Neuron (in vitro differentiated cells): ENCODE measurements at regions not wholly inside any gene's neighbourhood (a gene's known extent, or its start where the extent isn't known, plus 50 kb on each side); places are given as distances from the start of the nearest gene placed in this dataset.

Source experiments
- H2AFZ ChIP-seq: one replicate; pipeline ENCODE4 v1.6.1; 2013; ENCODE audit warnings: low read depth, mild to moderate bottlenecking, inconsistent platforms, low read length, moderate library complexity
- H3K27me3 ChIP-seq: one replicate; pipeline ENCODE4 v1.6.1; 2013; ENCODE audit warnings: low read length; ENCODE audit not compliant: insufficient read depth
- H3K36me3 ChIP-seq: one replicate; pipeline ENCODE4 v1.6.1; 2013; ENCODE audit warnings: low read length; ENCODE audit not compliant: insufficient read depth
- H3K4me1 ChIP-seq: one replicate; pipeline ENCODE4 v1.6.1; 2013; ENCODE audit warnings: low read length; ENCODE audit not compliant: insufficient read depth
- H3K4me3 ChIP-seq: 2 replicates; pipeline ENCODE4 v1.5.1; 2013; ENCODE audit warnings: mild to moderate bottlenecking, low read length, moderate library complexity
- H3K9me3 ChIP-seq: one replicate; pipeline ENCODE4 v1.6.1; 2013; ENCODE audit warnings: low read length

DNA sequence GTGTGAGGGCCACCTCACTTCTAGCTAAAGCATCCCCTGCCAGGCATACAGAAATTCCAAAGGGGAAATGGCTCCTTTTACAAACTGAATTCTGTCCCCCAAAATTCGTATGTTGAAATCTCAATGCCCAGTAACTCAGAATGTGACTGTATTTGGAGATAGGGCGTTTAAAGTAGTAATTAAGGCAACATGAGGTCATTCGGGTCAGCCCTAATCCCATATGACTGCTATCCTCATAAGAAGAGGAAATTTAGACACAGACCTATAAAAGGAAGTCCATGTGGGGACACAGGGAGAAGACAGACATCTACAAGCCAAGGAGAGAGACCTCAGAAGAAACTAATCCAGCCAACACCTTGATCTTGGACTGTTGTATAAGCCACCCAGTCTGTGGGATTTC lies 119.1 kb downstream of the CHST1 start:
- H3K4me1 ChIP-seq, result no peaks in the 10 kb centered on the region
- no peaks in the 10 kb centered on the region for H3K27me3 ChIP-seq
- H2AFZ ChIP-seq, result no peak overlapping the region
- H3K36me3 ChIP-seq, result no peaks in the 10 kb centered on the region
- H3K4me3 ChIP-seq, result no peak overlapping the region
- no peaks in the 10 kb centered on the region for H3K9me3 ChIP-seq

DNA sequence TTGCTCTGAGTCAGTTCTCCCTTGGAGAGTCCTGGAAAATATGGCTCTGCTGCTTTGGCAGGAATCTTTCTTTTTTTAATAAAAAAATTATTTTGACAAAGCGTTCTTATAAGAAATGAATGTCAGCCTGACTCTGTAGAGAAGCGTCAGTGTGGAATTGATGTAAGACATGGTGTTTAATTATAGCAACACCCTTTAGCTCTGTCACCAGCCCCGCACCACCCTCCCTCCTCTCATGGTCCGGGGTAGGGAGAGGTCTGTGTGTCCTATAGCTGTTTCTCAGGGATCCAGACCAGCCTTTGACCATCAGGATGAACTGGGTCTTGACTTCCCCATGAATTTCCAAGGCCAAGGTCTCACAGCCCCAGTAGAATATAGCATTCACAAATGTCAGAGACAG lies 120.6 kb downstream of the CHST1 start:
- Histone ChIP-seq H3K9me3 (no peaks in the 10 kb centered on the region), H3K36me3 (no peaks in the 10 kb centered on the region), H3K4me3 (no peak overlapping the region), H3K27me3 (no peaks in the 10 kb centered on the region), H3K4me1 (no peaks in the 10 kb centered on the region), H2AFZ (no peak overlapping the region)

DNA sequence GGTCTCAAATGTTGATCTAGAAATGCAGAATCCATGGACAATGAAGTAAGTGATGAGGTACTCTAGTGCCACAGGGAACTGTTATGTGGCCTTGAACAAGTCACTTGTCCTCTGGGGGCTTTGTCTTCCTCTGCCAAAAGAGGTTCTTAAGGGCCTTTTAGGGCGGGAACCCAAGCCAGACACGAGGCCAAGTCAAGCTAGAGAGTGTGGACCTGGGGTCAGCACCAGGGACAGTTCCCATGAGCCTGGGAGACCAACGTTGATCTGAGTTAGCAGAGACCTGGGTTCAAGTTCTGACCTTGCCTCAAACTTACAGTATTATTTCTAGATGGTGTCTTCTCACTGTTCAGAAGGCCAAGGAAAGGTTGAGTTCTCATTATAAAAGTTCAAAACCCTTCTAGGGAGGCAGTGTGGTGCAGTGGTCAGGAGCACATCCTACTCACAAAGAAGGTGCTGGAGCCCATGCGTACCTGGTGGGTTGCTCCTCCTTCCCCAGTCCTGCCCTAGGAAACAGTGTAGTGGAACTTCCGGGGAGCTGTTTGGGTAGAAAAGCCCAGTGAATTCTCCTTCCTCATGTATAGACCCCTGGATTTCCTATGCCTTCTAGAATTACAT lies 121.5 kb downstream of the CHST1 start:
- Histone ChIP-seq H3K36me3 (no peaks in the 10 kb centered on the region), H3K4me3 (no peak overlapping the region), H3K27me3 (no peaks in the 10 kb centered on the region), H3K9me3 (no peaks in the 10 kb centered on the region), H3K4me1 (no peaks in the 10 kb centered on the region), H2AFZ (no peak overlapping the region)

DNA sequence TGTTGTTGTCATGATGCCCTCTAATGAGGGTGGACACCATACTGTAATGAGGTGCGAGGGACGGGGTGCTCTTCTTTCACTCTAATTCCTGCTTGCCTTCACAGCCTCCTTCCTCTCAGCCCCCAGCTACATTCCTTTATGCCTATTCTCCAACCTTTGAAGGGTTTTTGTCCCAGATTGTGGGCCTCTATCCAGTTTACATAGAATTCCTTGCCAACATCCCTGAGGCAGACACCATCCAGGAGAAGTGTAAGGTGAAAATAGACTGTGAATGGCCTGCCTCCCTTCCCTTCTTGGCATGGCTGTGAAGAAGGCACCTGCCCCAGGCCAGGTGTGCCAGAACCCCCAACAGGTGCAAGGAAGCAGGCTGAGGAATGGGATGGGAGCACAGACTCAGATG lies 122.3 kb downstream of the CHST1 start:
- H2AFZ ChIP-seq, result no peak overlapping the region
- H3K36me3 ChIP-seq, result no peaks in the 10 kb centered on the region
- no peaks in the 10 kb centered on the region for H3K4me1 ChIP-seq
- H3K4me3 ChIP-seq, result no peak overlapping the region
- no peaks in the 10 kb centered on the region for H3K27me3 ChIP-seq
- no peaks in the 10 kb centered on the region for H3K9me3 ChIP-seq

GRCh38 chr11:45541693-45542434 lies 123.6 kb downstream of the CHST1 start:
- Histone ChIP-seq H3K9me3 (no peaks in the 10 kb centered on the region), H3K4me3 (no peak overlapping the region), H3K27me3 (no peaks in the 10 kb centered on the region), H3K36me3 (no peaks in the 10 kb centered on the region), H3K4me1 (no peaks in the 10 kb centered on the region), H2AFZ (no peak overlapping the region)

DNA sequence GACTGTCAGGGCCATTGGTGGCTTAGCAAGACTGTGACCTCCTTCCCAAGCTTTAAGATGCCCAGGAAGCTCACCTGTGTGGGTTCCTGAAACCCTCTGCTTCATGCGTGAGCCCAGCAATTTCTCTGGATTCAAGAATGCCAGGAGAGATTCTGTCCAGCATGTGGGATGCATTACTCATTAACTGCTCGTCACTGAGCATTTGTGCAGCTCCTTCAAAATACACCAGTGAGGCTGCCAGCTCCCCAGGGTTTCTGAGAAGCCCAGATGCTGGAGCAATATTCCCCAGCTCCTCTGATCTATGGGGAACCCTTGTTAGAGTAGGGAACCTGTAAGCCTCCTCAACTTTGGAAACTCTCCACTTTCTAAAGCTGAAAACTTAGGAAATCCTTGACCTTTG lies 126.5 kb downstream of the CHST1 start:
- H3K9me3 ChIP-seq, result no peaks in the 10 kb centered on the region
- H3K27me3 ChIP-seq, result no peaks in the 10 kb centered on the region
- no peaks in the 10 kb centered on the region for H3K4me1 ChIP-seq
- no peaks in the 10 kb centered on the region for H3K36me3 ChIP-seq
- no peak overlapping the region for H3K4me3 ChIP-seq
- H2AFZ ChIP-seq, result no peak overlapping the region

DNA sequence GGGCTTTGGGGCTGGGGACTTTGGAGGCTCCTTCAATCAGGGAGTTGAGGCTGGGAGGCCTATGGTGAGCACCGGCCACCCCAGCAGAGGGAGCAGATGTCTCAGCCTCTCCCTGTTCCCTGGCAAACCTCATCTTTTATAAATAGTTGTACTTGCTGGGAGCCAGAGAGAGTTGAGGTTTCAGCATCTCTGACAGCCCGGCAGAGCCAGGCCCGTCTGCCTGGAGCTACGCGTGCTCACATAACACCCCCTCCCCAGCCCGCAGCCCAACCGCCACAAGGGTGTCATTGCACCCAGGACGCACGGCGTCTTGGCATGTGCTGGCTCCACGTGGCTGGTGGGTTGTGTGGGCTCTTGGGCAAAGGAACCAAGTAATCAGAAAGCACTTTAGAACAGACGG lies 127.1 kb downstream of the CHST1 start:
- Histone ChIP-seq H3K27me3 (no peaks in the 10 kb centered on the region), H2AFZ (no peak overlapping the region), H3K36me3 (no peaks in the 10 kb centered on the region), H3K4me3 (no peak overlapping the region), H3K9me3 (no peaks in the 10 kb centered on the region), H3K4me1 (no peaks in the 10 kb centered on the region)

DNA sequence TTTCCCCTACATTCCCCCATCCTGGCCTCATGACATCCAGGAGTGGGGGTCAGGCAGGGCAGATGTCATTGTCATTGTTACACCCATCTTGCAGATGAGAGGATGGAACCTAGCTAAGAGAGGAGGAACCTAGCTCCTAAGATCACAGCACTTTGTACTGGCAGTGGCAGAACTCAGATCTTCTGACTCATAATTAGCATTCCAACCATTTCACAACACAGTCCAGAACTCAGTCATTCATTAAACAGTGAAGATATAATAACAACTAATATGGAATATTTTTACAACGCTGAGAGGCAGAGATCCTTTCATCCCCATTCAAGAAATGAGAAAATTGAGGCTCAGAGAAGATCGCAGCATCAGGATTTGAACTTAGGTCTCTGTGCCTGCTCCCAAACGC lies 127.8 kb downstream of the CHST1 start:
- H2AFZ ChIP-seq, result no peak overlapping the region
- no peaks in the 10 kb centered on the region for H3K36me3 ChIP-seq
- H3K4me3 ChIP-seq, result no peak overlapping the region
- no peaks in the 10 kb centered on the region for H3K9me3 ChIP-seq
- H3K4me1 ChIP-seq, result no peaks in the 10 kb centered on the region
- H3K27me3 ChIP-seq, result no peaks in the 10 kb centered on the region

GRCh38 chr11:45535033-45535432 lies 130.4 kb downstream of the CHST1 start:
- Histone ChIP-seq H3K4me3 (no peak overlapping the region), H3K4me1 (no peaks in the 10 kb centered on the region), H3K27me3 (no peaks in the 10 kb centered on the region), H3K36me3 (no peaks in the 10 kb centered on the region), H3K9me3 (no peaks in the 10 kb centered on the region), H2AFZ (no peak overlapping the region)

DNA sequence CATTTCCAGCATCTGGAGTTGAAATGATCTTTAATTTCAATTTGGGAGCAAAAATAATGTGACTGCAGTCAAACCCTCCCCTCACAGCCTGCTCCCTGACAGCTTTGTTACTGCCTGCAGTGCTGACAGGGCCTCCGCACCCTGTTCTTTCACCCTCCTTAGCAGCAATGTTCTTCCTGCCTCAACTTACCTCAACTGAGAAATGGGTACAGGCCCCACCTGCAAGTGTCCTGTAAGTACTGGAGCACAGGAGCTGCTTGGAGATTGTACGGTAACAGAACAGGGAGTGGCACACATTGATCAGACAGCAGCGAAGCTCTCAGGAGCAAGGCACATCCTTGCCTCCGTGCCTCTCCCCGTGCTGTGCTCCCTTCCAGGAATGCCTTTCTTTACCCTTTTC lies 131.3 kb downstream of the CHST1 start:
- Histone ChIP-seq H3K4me1 (no peaks in the 10 kb centered on the region), H3K36me3 (no peaks in the 10 kb centered on the region), H3K9me3 (no peaks in the 10 kb centered on the region), H2AFZ (no peak overlapping the region), H3K27me3 (no peaks in the 10 kb centered on the region), H3K4me3 (no peak overlapping the region)

DNA sequence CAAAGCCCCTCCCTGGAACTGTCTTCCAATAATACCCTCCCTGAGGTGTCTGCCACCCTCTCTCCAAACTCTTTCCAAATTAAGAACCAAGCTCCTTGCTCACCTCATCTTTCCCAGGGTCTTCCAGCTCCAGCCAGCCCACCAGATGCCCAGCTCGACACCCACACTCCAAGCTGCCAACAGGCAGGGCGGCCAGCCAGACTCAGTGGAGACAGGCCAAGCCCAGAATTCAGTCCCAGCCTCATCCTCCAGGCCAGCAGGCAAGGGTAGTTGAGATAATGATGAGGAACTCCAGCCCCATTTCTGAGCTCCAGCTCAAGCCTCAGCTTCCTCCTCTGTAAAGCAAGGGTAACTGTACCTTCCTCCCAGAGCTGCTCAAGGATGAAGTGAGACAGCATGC lies 132.9 kb downstream of the CHST1 start:
- H3K36me3 ChIP-seq, result no peaks in the 10 kb centered on the region
- H2AFZ ChIP-seq, result no peak overlapping the region
- H3K4me3 ChIP-seq, result no peak overlapping the region
- H3K27me3 ChIP-seq, result no peaks in the 10 kb centered on the region
- H3K9me3 ChIP-seq, result no peaks in the 10 kb centered on the region
- H3K4me1 ChIP-seq, result no peaks in the 10 kb centered on the region

- Histone ChIP-seq H2AFZ (no peak overlapping the region), H3K9me3 (no peaks in the 10 kb centered on the region), H3K36me3 (no peaks in the 10 kb centered on the region), H3K27me3 (no peaks in the 10 kb centered on the region), H3K4me1 (no peaks in the 10 kb centered on the region), H3K4me3 (no peak overlapping the region)
Measured at GRCh38 chr11:45530776-45531175, 134.6 kb downstream of the CHST1 start.

- no peak overlapping the region for H3K4me3 ChIP-seq
Measured at GRCh38 chr11:45530111-45530510, 135.3 kb downstream of the CHST1 start.

DNA sequence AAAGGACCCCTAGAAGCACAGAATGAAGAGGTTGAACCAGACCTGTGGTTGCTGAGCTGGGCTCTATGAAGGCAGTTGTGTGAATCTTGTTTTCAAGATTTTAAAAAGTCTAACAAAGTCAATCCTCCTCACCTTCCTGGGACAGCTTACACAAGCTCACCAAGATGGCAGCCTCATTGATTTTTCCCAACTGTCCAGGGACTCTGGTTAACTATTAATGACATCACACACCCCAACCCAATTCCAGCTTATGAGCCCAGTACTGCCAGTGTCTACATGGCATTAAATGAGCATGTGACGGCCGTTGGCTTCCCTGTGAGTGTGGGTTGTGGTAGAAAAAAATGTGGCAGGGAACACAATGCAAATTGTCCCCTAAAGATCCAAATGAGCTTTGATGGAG lies 137.0 kb downstream of the CHST1 start:
- H3K4me1 ChIP-seq, result no peaks in the 10 kb centered on the region
- H3K9me3 ChIP-seq, result no peaks in the 10 kb centered on the region
- no peaks in the 10 kb centered on the region for H3K36me3 ChIP-seq
- H3K4me3 ChIP-seq, result no peak overlapping the region
- no peak overlapping the region for H2AFZ ChIP-seq
- no peaks in the 10 kb centered on the region for H3K27me3 ChIP-seq

More at GRCh38 chr11:45530111-45530510, 135.3 kb downstream of the CHST1 start:
- no peaks in the 10 kb centered on the region for H3K27me3 ChIP-seq
- no peaks in the 10 kb centered on the region for H3K9me3 ChIP-seq
- no peaks in the 10 kb centered on the region for H3K4me1 ChIP-seq
- no peak overlapping the region for H2AFZ ChIP-seq
- H3K36me3 ChIP-seq, result no peaks in the 10 kb centered on the region
